ENCODE measurements at regions not wholly inside any gene's neighbourhood (a gene's known extent, or its start where the extent isn't known, plus 50 kb on each side); places are given as distances from the start of the nearest gene placed in this dataset.

- Histone ChIP-seq H3K27me3 (no peaks in the 10 kb centered on the region), H3K9me3 (no peaks in the 10 kb centered on the region), H3K36me3 (replicated peaks in 1 of 2; ENCODE audit: insufficient read depth in 1 of 2, low read depth in 2 of 2) (no peaks in the 10 kb centered on the region), H3K27ac (no peak overlapping the region), H3K4me1 (no peaks in the 10 kb centered on the region), H3K4me3 (no peak overlapping the region)
- intact Hi-C loops (cut with DNase I): no loop called here
- no peak for ATAC-seq
- DNase-seq: no peak
- TF ChIP-seq, protein P1, sequence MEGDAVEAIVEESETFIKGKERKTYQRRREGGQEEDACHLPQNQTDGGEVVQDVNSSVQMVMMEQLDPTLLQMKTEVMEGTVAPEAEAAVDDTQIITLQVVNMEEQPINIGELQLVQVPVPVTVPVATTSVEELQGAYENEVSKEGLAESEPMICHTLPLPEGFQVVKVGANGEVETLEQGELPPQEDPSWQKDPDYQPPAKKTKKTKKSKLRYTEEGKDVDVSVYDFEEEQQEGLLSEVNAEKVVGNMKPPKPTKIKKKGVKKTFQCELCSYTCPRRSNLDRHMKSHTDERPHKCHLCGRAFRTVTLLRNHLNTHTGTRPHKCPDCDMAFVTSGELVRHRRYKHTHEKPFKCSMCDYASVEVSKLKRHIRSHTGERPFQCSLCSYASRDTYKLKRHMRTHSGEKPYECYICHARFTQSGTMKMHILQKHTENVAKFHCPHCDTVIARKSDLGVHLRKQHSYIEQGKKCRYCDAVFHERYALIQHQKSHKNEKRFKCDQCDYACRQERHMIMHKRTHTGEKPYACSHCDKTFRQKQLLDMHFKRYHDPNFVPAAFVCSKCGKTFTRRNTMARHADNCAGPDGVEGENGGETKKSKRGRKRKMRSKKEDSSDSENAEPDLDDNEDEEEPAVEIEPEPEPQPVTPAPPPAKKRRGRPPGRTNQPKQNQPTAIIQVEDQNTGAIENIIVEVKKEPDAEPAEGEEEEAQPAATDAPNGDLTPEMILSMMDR (IDR thresholded peaks at IDR 0.05): no peak
- TF ChIP-seq POLR2A (IDR thresholded peaks at IDR 0.05): no peak
- WGBS, 2 donors: 32 to 34% methylated on average over 7 of the region's 7 CpGs
These were observed 214.3 kb upstream of the WSB1 start for GRCh38 chr17:27079660-27080059.

DNA sequence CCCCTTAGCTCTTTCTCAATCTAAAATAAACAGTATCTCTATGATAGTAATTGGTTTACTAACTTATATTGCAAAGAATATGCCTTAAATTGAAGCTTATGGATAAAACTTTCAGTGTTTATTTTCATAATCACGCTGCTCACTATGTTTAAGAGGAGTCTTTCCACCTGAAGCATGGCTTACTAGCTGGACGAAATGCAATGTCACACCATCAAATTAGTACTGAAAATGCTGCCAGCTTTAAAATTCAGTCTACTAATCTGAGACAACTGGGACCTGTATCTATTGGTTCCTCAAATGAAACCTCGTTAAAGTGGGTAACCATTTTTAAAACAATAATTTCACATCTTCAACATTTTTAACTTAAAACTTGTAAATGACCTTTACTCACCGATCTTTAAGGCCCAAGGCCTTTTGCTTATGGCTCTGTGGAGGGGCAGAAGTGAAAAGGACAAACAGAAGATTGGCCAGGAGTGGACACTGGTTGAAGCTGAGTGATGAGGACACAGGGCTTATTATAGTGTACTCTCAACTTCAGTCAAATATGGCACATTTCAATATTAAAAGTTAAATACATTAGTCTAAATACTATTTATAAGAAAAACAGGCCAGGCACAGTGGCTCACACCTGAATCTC lies 212.8 kb upstream of the WSB1 start:
- WGBS, 2 donors: 35 to 42% methylated on average over 4 of the region's 4 CpGs
- H3K36me3 ChIP-seq (replicated peaks in 1 of 2; ENCODE audit: insufficient read depth in 1 of 2, low read depth in 2 of 2): no peaks in the 10 kb centered on the region
- no peak for DNase-seq
- no peaks in the 10 kb centered on the region for H3K9me3 ChIP-seq
- no peak overlapping the region for H3K27ac ChIP-seq
- no peaks in the 10 kb centered on the region for H3K27me3 ChIP-seq
- no peak for TF ChIP-seq POLR2A (IDR thresholded peaks at IDR 0.05)
- TF ChIP-seq, protein P1 (IDR thresholded peaks at IDR 0.05): no peak
- H3K4me3 ChIP-seq: no peak overlapping the region
- H3K4me1 ChIP-seq: no peaks in the 10 kb centered on the region
- intact Hi-C loops (cut with DNase I): no loop called here
- ATAC-seq: no peak

GRCh38 chr17:27082023-27082774 lies 211.7 kb upstream of the WSB1 start:
- Histone ChIP-seq H3K4me1 (no peaks in the 10 kb centered on the region), H3K9me3 (no peaks in the 10 kb centered on the region), H3K4me3 (no peak overlapping the region), H3K27ac (no peak overlapping the region), H3K36me3 (replicated peaks in 1 of 2; ENCODE audit: insufficient read depth in 1 of 2, low read depth in 2 of 2) (no peaks in the 10 kb centered on the region), H3K27me3 (no peaks in the 10 kb centered on the region)
- no peak for DNase-seq
- 55 to 61% methylated on average over 7 of the region's 7 CpGs for WGBS, 2 donors
- TF ChIP-seq, protein P1 (IDR thresholded peaks at IDR 0.05): no peak
- no peak for TF ChIP-seq POLR2A (IDR thresholded peaks at IDR 0.05)
- intact Hi-C loops (cut with DNase I): no loop called here
- ATAC-seq: no peak

DNA sequence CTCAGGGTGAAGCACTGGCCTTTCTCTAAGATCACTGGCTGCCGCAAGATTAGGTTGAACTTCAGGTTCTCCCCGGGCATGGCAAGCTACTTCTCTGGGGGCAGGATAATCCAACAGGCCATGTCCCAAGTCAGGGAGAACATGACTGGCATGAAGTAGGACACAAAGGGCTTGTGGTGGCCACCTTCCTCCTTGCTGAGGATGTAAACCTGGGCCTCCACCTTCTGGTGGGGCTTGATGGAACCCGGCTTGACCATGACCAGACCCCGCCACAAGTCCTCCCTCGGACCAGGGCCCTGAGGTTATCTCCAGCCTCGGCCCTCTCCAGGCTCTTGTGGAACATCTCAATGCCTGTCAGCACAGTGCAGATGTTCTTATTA lies 211.1 kb upstream of the WSB1 start:
- Histone ChIP-seq H3K27me3 (no peaks in the 10 kb centered on the region), H3K27ac (no peak overlapping the region), H3K9me3 (no peaks in the 10 kb centered on the region), H3K4me3 (no peak overlapping the region), H3K4me1 (no peaks in the 10 kb centered on the region), H3K36me3 (replicated peaks in 1 of 2; ENCODE audit: insufficient read depth in 1 of 2, low read depth in 2 of 2) (no peaks in the 10 kb centered on the region)
- DNase-seq (no peak), ATAC-seq (no peak)
- intact Hi-C loops (cut with DNase I): no loop called here
- TF ChIP-seq, protein P1 (IDR thresholded peaks at IDR 0.05): no peak
- no peak for TF ChIP-seq POLR2A (IDR thresholded peaks at IDR 0.05)
- 56 to 67% methylated on average over 6 of the region's 6 CpGs for WGBS, 2 donors

Data from body of pancreas (tissue), 4 donors.